OCI-LY3 (cell line): ENCODE measurements at regions not wholly inside any gene's neighbourhood (a gene's known extent, or its start where the extent isn't known, plus 50 kb on each side); places are given as distances from the start of the nearest gene placed in this dataset.

Source experiments
- EZH2phosphoT487 ChIP-seq: fragments of 200-600 bp; shearing (Covaris generic); IDR thresholded peaks from 2 replicates; pipeline ENCODE4 v1.6.1; 2018; ENCODE audit warnings: antibody characterized with exemption, mixed run types, low read depth
- TF ChIP-seq, protein P1 (sequence below): fragments of 200-600, 300-600 bp; sonication (generic); IDR thresholded peaks from 2 replicates; pipeline ENCODE4 v1.5.1; 2014; ENCODE audit warnings: antibody characterized with exemption, low read length, low read depth

DNA sequence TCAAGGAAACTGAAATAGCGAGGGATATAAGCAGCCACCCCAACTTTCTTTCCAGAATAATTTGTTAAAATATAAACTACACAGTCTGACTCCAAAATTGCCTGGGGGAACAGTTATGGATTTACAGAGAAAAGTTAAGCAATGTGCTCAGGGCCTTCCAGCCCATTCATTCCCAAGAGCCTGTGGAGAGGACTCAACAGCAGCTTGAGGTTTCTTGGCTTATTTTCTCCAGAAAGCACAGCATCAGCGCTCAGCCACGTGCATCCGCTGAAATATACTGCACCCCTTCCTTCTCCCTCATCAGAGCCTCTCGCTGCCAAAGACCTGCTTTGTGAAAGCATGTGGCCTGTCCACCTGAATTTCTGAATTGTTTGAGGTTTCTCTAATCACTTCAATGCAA lies 375.2 kb upstream of the VWC2 start:
- TF ChIP-seq, protein P1, sequence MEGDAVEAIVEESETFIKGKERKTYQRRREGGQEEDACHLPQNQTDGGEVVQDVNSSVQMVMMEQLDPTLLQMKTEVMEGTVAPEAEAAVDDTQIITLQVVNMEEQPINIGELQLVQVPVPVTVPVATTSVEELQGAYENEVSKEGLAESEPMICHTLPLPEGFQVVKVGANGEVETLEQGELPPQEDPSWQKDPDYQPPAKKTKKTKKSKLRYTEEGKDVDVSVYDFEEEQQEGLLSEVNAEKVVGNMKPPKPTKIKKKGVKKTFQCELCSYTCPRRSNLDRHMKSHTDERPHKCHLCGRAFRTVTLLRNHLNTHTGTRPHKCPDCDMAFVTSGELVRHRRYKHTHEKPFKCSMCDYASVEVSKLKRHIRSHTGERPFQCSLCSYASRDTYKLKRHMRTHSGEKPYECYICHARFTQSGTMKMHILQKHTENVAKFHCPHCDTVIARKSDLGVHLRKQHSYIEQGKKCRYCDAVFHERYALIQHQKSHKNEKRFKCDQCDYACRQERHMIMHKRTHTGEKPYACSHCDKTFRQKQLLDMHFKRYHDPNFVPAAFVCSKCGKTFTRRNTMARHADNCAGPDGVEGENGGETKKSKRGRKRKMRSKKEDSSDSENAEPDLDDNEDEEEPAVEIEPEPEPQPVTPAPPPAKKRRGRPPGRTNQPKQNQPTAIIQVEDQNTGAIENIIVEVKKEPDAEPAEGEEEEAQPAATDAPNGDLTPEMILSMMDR, result no peak
- no peak for TF ChIP-seq EZH2phosphoT487
